H9 (cell line): ENCODE measurements at regions not wholly inside any gene's neighbourhood (a gene's known extent, or its start where the extent isn't known, plus 50 kb on each side); places are given as distances from the start of the nearest gene placed in this dataset.

Experiments used
- DNase-seq: peaks from one replicate; pipeline ENCODE4 v3.0.0-alpha.2; 2017
- H2AFZ ChIP-seq: one replicate; pipeline ENCODE4 v1.6.1; 2013; ENCODE audit warnings: mild to moderate bottlenecking, low read length, control low read depth, moderate library complexity
- H2AK5ac ChIP-seq: 2 replicates; pipeline ENCODE4 v1.6.1; 2013; ENCODE audit warnings: low read length, control low read depth, mixed read lengths; ENCODE audit not compliant: insufficient read length
- H2BK120ac ChIP-seq: one replicate; pipeline ENCODE4 v1.6.1; 2013; ENCODE audit warnings: low read depth, mild to moderate bottlenecking, low read length, control low read depth, inconsistent platforms; ENCODE audit not compliant: poor library complexity, severe bottlenecking
- H2BK12ac ChIP-seq: 2 replicates; pipeline ENCODE4 v1.6.1; 2013; ENCODE audit warnings: low read length, control low read depth, mixed read lengths, low read depth; ENCODE audit not compliant: insufficient read length
- H2BK15ac ChIP-seq: 2 replicates; pipeline ENCODE4 v1.6.1; 2013; ENCODE audit warnings: low read depth, low read length, control low read depth
- H2BK20ac ChIP-seq: one replicate; pipeline ENCODE4 v1.6.1; 2013; ENCODE audit warnings: low read depth, mild to moderate bottlenecking, low read length, control low read depth, inconsistent platforms; ENCODE audit not compliant: poor library complexity, severe bottlenecking
- H2BK5ac ChIP-seq: 2 replicates; pipeline ENCODE4 v1.6.1; 2013; ENCODE audit warnings: low read length, control low read depth, mixed read lengths; ENCODE audit not compliant: insufficient read length
- H3K14ac ChIP-seq: 2 replicates; pipeline ENCODE4 v1.6.1; 2013; ENCODE audit warnings: low read length, control low read depth; ENCODE audit not compliant: insufficient read depth
- H3K18ac ChIP-seq: 2 replicates; pipeline ENCODE4 v1.6.1; 2013; ENCODE audit warnings: low read depth, mild to moderate bottlenecking, mixed read lengths, low read length, control low read depth; ENCODE audit not compliant: insufficient read length
- H3K23ac ChIP-seq: 2 replicates; pipeline ENCODE4 v1.6.1; 2013; ENCODE audit warnings: low read length, control low read depth, mixed read lengths, low read depth; ENCODE audit not compliant: insufficient read length
- H3K23me2 ChIP-seq: 2 replicates; pipeline ENCODE4 v1.6.1; 2013; ENCODE audit warnings: low read depth, mild to moderate bottlenecking, mixed read lengths, low read length, control low read depth; ENCODE audit not compliant: insufficient read length, poor library complexity, severe bottlenecking
- H3K27ac ChIP-seq: 2 replicates; pipeline ENCODE4 v1.5.1; 2013; ENCODE audit warnings: low read length, control low read depth, mixed read lengths, low read depth; ENCODE audit not compliant: insufficient read length
- H3K27me3 ChIP-seq: 2 replicates; pipeline ENCODE4 v1.6.1; 2013; ENCODE audit warnings: low read length, control low read depth, inconsistent platforms; ENCODE audit not compliant: insufficient read depth
- H3K4ac ChIP-seq: 2 replicates; pipeline ENCODE4 v1.6.1; 2013; ENCODE audit warnings: low read depth, mild to moderate bottlenecking, control low read depth, inconsistent platforms, low read length, moderate library complexity
- H3K4me1 ChIP-seq: 2 replicates; pipeline ENCODE4 v1.6.1; 2013; ENCODE audit warnings: low read length, control low read depth, inconsistent platforms; ENCODE audit not compliant: insufficient read depth
- H3K4me2 ChIP-seq: 2 replicates; pipeline ENCODE4 v1.6.1; 2013; ENCODE audit warnings: low read length, control low read depth, mixed read lengths; ENCODE audit not compliant: insufficient read length, insufficient read depth
- H3K56ac ChIP-seq: 2 replicates; pipeline ENCODE4 v1.6.1; 2013; ENCODE audit warnings: low read depth, mild to moderate bottlenecking, mixed read lengths, low read length, control low read depth; ENCODE audit not compliant: insufficient read length
- H3K79me1 ChIP-seq: 2 replicates; pipeline ENCODE4 v1.6.1; 2013; ENCODE audit warnings: low read depth, mild to moderate bottlenecking, moderate library complexity, low read length, control low read depth, inconsistent platforms; ENCODE audit not compliant: insufficient read depth, poor library complexity, severe bottlenecking
- H3K79me2 ChIP-seq: 2 replicates; pipeline ENCODE4 v1.6.1; 2013; ENCODE audit warnings: low read length, control low read depth, inconsistent platforms; ENCODE audit not compliant: insufficient read depth
- H3K9ac ChIP-seq: 2 replicates; pipeline ENCODE4 v1.6.1; 2013; ENCODE audit warnings: low read length, control low read depth, mixed read lengths; ENCODE audit not compliant: insufficient read length; ENCODE audit errors: extremely low read depth
- H3K9me3 ChIP-seq: one replicate; pipeline ENCODE4 v1.6.1; 2013; ENCODE audit warnings: low read depth, low read length, inconsistent platforms; ENCODE audit not compliant: control insufficient read depth
- H3T11ph ChIP-seq: one replicate; pipeline ENCODE4 v1.6.1; 2013; ENCODE audit warnings: mild to moderate bottlenecking, low read length, control low read depth, inconsistent platforms
- H4K20me1 ChIP-seq: one replicate; pipeline ENCODE4 v1.6.1; 2013; ENCODE audit not compliant: control insufficient read depth, insufficient read length, insufficient read depth
- H4K5ac ChIP-seq: 2 replicates; pipeline ENCODE4 v1.6.1; 2013; ENCODE audit warnings: low read depth, mild to moderate bottlenecking, mixed read lengths, low read length, control low read depth; ENCODE audit not compliant: insufficient read length
- H4K8ac ChIP-seq: replicated peaks from 2 replicates; pipeline ENCODE4 v1.6.1; 2013; ENCODE audit warnings: low read length, control low read depth, mixed read lengths, low read depth; ENCODE audit not compliant: insufficient read length
- H4K91ac ChIP-seq: 2 replicates; pipeline ENCODE4 v1.6.1; 2013; ENCODE audit warnings: low read depth, mild to moderate bottlenecking, moderate library complexity, mixed read lengths, low read length, control low read depth; ENCODE audit not compliant: insufficient read length
- H3K27ac Mint-ChIP-seq, 3 experiments: 2 replicates in 2 of 3; 3 replicates in 1 of 3; pipeline ENCODE4 v1.8.0; 2020 to 2021; ENCODE audit warnings: mixed read lengths in 3 of 3, mild to moderate bottlenecking in 1 of 3, moderate library complexity in 1 of 3
- H3K27me3 Mint-ChIP-seq: 2 replicates; pipeline ENCODE4 v1.8.0; 2021; ENCODE audit warnings: low read depth, mild to moderate bottlenecking, moderate library complexity, mixed read lengths
- H3K36me3 Mint-ChIP-seq, 3 experiments: 2 replicates in 2 of 3; 3 replicates in 1 of 3; pipeline ENCODE4 v1.8.0; 2020 to 2021; ENCODE audit warnings: low read depth in 3 of 3, mixed read lengths in 3 of 3; ENCODE audit not compliant: insufficient read depth in 1 of 3
- H3K4me1 Mint-ChIP-seq, 2 experiments: 2 replicates each; pipeline ENCODE4 v1.8.0; 2020; ENCODE audit warnings: mixed read lengths in 2 of 2
- H3K4me3 Mint-ChIP-seq, 2 experiments: 2 replicates in 1 of 2; 3 replicates in 1 of 2; pipeline ENCODE4 v1.8.0; 2020 to 2021; ENCODE audit warnings: mild to moderate bottlenecking in 2 of 2, mixed read lengths in 2 of 2, moderate library complexity in 1 of 2
- H3K9me3 Mint-ChIP-seq, 2 experiments: 2 replicates in 1 of 2; 3 replicates in 1 of 2; pipeline ENCODE4 v1.8.0; 2020; ENCODE audit warnings: mild to moderate bottlenecking in 2 of 2, mixed read lengths in 2 of 2, moderate library complexity in 1 of 2
- WGBS: extraction: QIAGEN DNeasy Blood & Tissue Kit; methylation state at CpG from one replicate; pipeline ENCODE4 v1.1.7; 2013; ENCODE audit warnings: missing lambda C conversion rate, low lambda C conversion rate, mixed read lengths; ENCODE audit not compliant: insufficient read length; ENCODE audit errors: extremely low coverage; 5-methylcytosine and 5-hydroxymethylcytosine counted together
- TF ChIP-seq, protein P1 (sequence below): fragments of 200-600 bp; sonication (generic); conservative IDR thresholded peaks from 3 replicates; pipeline ENCODE4 v1.8.0; 2021; ENCODE audit warnings: antibody characterized with exemption, mild to moderate bottlenecking

DNA sequence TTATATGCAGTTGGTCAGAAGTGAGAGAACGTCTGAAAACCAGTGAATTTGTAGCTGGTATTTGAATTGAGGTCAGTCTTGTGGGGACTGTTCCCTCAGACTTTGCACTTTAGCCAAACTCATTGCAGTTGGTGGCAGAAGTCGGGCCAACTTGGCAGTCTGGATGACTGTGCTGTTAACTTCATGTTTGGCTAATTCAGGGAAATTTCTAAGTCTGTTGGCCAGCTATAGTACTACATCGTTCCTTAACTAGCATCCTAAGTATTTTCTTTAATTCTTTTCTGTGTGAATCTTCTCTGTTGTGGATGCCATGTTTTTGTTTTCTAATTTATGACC lies 806.8 kb upstream of the GCFC2 start:
- Mint-ChIP-seq H3K4me3 (no peak overlapping the region), H3K27me3 (no peaks in the 10 kb centered on the region), H3K36me3 (peaks cover 4 to 20% (median 10%) of the 10 kb centered on the region in 3 experiments; a peak in 6 of 7 replicates), H3K27ac (no peak overlapping the region), H3K4me1 (peaks cover 4 to 6% of the 10 kb centered on the region in 2 experiments; a peak in 1 of 4 replicates), H3K9me3 (peaks cover 8 to 19% of the 10 kb centered on the region in 2 experiments; a peak in 4 of 5 replicates)
- no peak overlapping the region for H2BK12ac ChIP-seq
- no peaks in the 10 kb centered on the region for H3K27me3 ChIP-seq
- no peak overlapping the region for H3K23ac ChIP-seq
- no peak overlapping the region for H3K27ac ChIP-seq
- no peak overlapping the region for H3K4me2 ChIP-seq
- no CpG with 5 or more reads among the region's 3 CpGs for WGBS
- no peaks in the 10 kb centered on the region for H3K23me2 ChIP-seq
- no peak overlapping the region for H2BK20ac ChIP-seq
- no peak overlapping the region for H2AFZ ChIP-seq
- H4K5ac ChIP-seq, result no peak overlapping the region
- H3K4me1 ChIP-seq, result no peaks in the 10 kb centered on the region
- H2BK120ac ChIP-seq, result no peak overlapping the region
- H2AK5ac ChIP-seq, result no peak overlapping the region
- H3K9me3 ChIP-seq, result peaks cover 6% of the 10 kb centered on the region
- no peak for DNase-seq
- H3T11ph ChIP-seq, result no peak overlapping the region
- no peaks in the 10 kb centered on the region for H3K79me2 ChIP-seq
- H3K79me1 ChIP-seq, result no peaks in the 10 kb centered on the region
- no peak overlapping the region for H3K56ac ChIP-seq
- H3K14ac ChIP-seq, result no peak overlapping the region
- H4K8ac ChIP-seq, result no peak overlapping the region
- no peak overlapping the region for H3K18ac ChIP-seq
- no peak overlapping the region for H2BK15ac ChIP-seq
- H4K91ac ChIP-seq, result no peak overlapping the region
- TF ChIP-seq, protein P1, sequence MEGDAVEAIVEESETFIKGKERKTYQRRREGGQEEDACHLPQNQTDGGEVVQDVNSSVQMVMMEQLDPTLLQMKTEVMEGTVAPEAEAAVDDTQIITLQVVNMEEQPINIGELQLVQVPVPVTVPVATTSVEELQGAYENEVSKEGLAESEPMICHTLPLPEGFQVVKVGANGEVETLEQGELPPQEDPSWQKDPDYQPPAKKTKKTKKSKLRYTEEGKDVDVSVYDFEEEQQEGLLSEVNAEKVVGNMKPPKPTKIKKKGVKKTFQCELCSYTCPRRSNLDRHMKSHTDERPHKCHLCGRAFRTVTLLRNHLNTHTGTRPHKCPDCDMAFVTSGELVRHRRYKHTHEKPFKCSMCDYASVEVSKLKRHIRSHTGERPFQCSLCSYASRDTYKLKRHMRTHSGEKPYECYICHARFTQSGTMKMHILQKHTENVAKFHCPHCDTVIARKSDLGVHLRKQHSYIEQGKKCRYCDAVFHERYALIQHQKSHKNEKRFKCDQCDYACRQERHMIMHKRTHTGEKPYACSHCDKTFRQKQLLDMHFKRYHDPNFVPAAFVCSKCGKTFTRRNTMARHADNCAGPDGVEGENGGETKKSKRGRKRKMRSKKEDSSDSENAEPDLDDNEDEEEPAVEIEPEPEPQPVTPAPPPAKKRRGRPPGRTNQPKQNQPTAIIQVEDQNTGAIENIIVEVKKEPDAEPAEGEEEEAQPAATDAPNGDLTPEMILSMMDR, result no peak
- H3K4ac ChIP-seq, result no peak overlapping the region
- no peak overlapping the region for H3K9ac ChIP-seq
- no peaks in the 10 kb centered on the region for H4K20me1 ChIP-seq
- H2BK5ac ChIP-seq, result no peak overlapping the region
